ENCODE measurements at regions not wholly inside any gene's neighbourhood (a gene's known extent, or its start where the extent isn't known, plus 50 kb on each side); places are given as distances from the start of the nearest gene placed in this dataset.
"Not testable (repeated sequence)": the region's sequence is repeated elsewhere in the genome, so short reads cannot be mapped to it uniquely, and the experiment has no call there.

GRCh38 chr4:55256787-55257186, 89.3 kb upstream of the SRD5A3 start:
- ChIA-PET POLR2A (no interaction called here), CTCF (no interaction called here)
- Mint-ChIP-seq H3K4me3 (no peak overlapping the region), H3K27ac (no peak overlapping the region), H3K9me3 (no peaks in the 10 kb centered on the region), H3K36me3 (no peaks in the 10 kb centered on the region), H3K4me1 (ENCODE audit: low read depth) (no peaks in the 10 kb centered on the region), H3K27me3 (peaks cover 6% of the 10 kb centered on the region)
- DNase-seq, result no peak
- intact Hi-C loops (cut with micrococcal nuclease), result no loop called here

- Mint-ChIP-seq H3K27me3 (peaks cover 8% of the 10 kb centered on the region), H3K4me1 (ENCODE audit: low read depth) (no peaks in the 10 kb centered on the region), H3K4me3 (no peak overlapping the region), H3K27ac (no peak overlapping the region), H3K9me3 (no peaks in the 10 kb centered on the region), H3K36me3 (no peaks in the 10 kb centered on the region)
- CTCF ChIA-PET, result no interaction called here
- DNase-seq, result no peak
- intact Hi-C loops (cut with micrococcal nuclease), result no loop called here
- POLR2A ChIA-PET, result no interaction called here
Observed at GRCh38 chr4:55258152-55258865, 87.7 kb upstream of the SRD5A3 start.

GRCh38 chr4:55259294-55259693, 86.7 kb upstream of the SRD5A3 start:
- Mint-ChIP-seq H3K36me3 (no peaks in the 10 kb centered on the region), H3K27me3 (peaks cover 2% of the 10 kb centered on the region), H3K4me3 (no peak overlapping the region), H3K27ac (no peak overlapping the region), H3K9me3 (no peaks in the 10 kb centered on the region), H3K4me1 (ENCODE audit: low read depth) (no peaks in the 10 kb centered on the region)
- ChIA-PET CTCF (no interaction called here), POLR2A (no interaction called here)
- intact Hi-C loops (cut with micrococcal nuclease), result no loop called here
- no peak for DNase-seq

DNA sequence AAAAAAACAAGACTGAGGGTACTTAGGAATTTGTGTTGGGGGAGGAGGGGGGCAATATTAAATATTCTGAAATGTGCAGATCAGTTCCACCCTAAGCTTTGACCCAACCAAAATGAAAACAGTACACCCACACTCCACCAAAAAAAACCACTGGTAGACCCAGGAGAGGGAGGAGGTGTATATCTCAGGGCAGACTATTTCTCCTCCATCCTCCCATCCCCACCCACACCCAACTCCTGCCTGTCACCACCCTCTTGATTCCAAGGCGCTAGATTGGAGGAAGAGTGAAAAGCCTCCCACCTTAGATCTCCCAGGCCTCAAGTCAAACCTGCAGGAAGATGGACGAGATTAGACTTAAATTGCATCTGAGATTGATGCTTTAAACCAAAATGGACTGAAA, 76.6 kb upstream of the SRD5A3 start:
- CTCF ChIA-PET, result no interaction called here
- H3K9me3 Mint-ChIP-seq, result no peaks in the 10 kb centered on the region
- no peaks in the 10 kb centered on the region for H3K36me3 Mint-ChIP-seq

DNA sequence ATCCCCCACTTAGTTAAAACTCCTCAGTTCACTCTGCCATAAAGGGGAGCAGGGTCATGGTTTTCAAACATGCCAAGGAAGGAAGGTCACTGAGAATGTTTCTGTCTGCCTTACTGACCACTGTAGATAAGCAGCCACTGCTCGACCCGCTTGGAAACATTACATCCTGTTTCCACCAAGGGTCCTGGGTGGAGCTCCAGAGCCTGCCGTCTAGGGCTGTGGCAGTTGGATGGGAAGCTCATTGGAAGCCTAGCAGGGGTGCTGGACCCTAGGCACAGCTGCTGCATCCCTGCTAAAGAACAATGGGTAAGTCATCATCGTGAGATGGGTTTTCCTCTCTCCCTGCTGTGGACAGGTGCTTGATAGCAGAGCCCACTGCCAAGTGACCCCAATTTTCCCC, 76.0 kb upstream of the SRD5A3 start:
- Mint-ChIP-seq H3K4me1 (ENCODE audit: low read depth) (no peaks in the 10 kb centered on the region), H3K27me3 (peaks cover 18% of the 10 kb centered on the region), H3K4me3 (no peak overlapping the region), H3K9me3 (no peaks in the 10 kb centered on the region), H3K36me3 (no peaks in the 10 kb centered on the region), H3K27ac (no peak overlapping the region)
- POLR2A ChIA-PET, result no interaction called here
- CTCF ChIA-PET, result no interaction called here
- intact Hi-C loops (cut with micrococcal nuclease), result no loop called here
- DNase-seq, result no peak

More for the DNA sequence above, 76.6 kb upstream of the SRD5A3 start:
- no peaks in the 10 kb centered on the region for H3K4me1 Mint-ChIP-seq (ENCODE audit: low read depth)
- POLR2A ChIA-PET, result no interaction called here
- no peak for DNase-seq
- H3K27ac Mint-ChIP-seq, result no peak overlapping the region
- H3K27me3 Mint-ChIP-seq, result peaks cover 17% of the 10 kb centered on the region
- H3K4me3 Mint-ChIP-seq, result no peak overlapping the region
- intact Hi-C loops (cut with micrococcal nuclease), result no loop called here

GRCh38 chr4:55270481-55270880, 75.6 kb upstream of the SRD5A3 start:
- Mint-ChIP-seq H3K27me3 (peaks cover 18% of the 10 kb centered on the region), H3K4me3 (no peak overlapping the region), H3K4me1 (ENCODE audit: low read depth) (no peaks in the 10 kb centered on the region), H3K9me3 (no peaks in the 10 kb centered on the region), H3K27ac (no peak overlapping the region), H3K36me3 (no peaks in the 10 kb centered on the region)
- no peak for DNase-seq
- POLR2A ChIA-PET, result no interaction called here
- intact Hi-C loops (cut with micrococcal nuclease), result no loop called here
- CTCF ChIA-PET, result no interaction called here

GRCh38 chr4:55272102-55272501, 73.9 kb upstream of the SRD5A3 start:
- peaks cover 21% of the 10 kb centered on the region for H3K27me3 Mint-ChIP-seq
- DNase-seq, result no peak

DNA sequence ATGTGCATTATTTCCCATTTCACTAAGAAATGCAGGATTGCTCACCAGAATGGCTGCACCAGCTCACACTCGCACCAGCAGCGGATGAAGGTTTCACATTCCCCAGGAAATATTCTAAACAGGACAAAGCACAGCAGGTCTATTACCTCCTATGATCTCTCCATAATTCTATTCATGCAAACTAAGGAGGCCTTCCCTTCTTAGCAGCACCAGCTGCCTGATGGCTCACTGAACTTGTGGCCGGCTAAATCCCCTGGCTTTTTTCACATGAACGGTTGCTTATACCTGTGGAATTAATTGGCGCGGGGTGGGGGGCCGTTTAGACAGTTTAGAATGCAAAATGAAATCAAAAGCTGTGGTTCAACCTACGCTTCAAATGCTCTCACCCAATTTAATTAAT, 73.5 kb upstream of the SRD5A3 start:
- Mint-ChIP-seq H3K27ac (no peak overlapping the region), H3K36me3 (no peaks in the 10 kb centered on the region), H3K4me3 (no peak overlapping the region), H3K27me3 (peaks cover 20% of the 10 kb centered on the region), H3K9me3 (no peaks in the 10 kb centered on the region), H3K4me1 (ENCODE audit: low read depth) (no peaks in the 10 kb centered on the region)
- POLR2A ChIA-PET, result no interaction called here
- intact Hi-C loops (cut with micrococcal nuclease), result no loop called here
- CTCF ChIA-PET, result no interaction called here
- no peak for DNase-seq

More at GRCh38 chr4:55272102-55272501, 73.9 kb upstream of the SRD5A3 start:
- Mint-ChIP-seq H3K27ac (no peak overlapping the region), H3K4me3 (no peak overlapping the region), H3K4me1 (ENCODE audit: low read depth) (no peaks in the 10 kb centered on the region), H3K9me3 (no peaks in the 10 kb centered on the region), H3K36me3 (no peaks in the 10 kb centered on the region)
- CTCF ChIA-PET, result no interaction called here
- POLR2A ChIA-PET, result no interaction called here
- intact Hi-C loops (cut with micrococcal nuclease), result no loop called here

- intact Hi-C loops (cut with micrococcal nuclease), result no loop called here
- H3K9me3 Mint-ChIP-seq, result peaks cover 11% of the 10 kb centered on the region
- DNase-seq, result no peak
- no peak overlapping the region for H3K4me3 Mint-ChIP-seq
- no peak overlapping the region for H3K27ac Mint-ChIP-seq
- H3K27me3 Mint-ChIP-seq, result peaks cover 23% of the 10 kb centered on the region
- ChIA-PET POLR2A (no interaction called here), CTCF (no interaction called here)
- H3K4me1 Mint-ChIP-seq (ENCODE audit: low read depth), result no peaks in the 10 kb centered on the region
- no peaks in the 10 kb centered on the region for H3K36me3 Mint-ChIP-seq
Observed at GRCh38 chr4:55277011-55277410, 69.0 kb upstream of the SRD5A3 start.

DNA sequence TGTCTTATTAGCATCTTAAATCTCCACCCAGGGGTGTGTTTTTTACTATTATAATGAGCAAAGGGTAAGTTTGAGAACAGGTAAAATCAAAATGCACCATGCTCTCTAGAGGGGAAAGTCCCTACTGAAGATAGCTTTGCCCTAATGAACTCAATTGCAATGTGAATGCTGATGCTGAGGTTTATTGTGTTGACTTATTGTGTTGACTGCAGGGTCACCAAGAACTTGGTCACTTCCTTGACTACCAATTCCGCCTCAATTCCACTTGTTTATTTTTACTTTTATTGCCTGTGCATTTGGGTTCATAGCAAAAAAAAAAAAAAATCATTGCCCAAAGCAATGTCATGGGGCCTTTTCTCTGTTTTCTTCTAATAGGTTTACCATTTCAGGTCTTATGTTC, 67.7 kb upstream of the SRD5A3 start:
- H3K4me3 Mint-ChIP-seq, result no peak overlapping the region
- ChIA-PET CTCF (no interaction called here), POLR2A (no interaction called here)
- no peaks in the 10 kb centered on the region for H3K4me1 Mint-ChIP-seq (ENCODE audit: low read depth)
- no peak for DNase-seq
- H3K9me3 Mint-ChIP-seq, result peaks cover 11% of the 10 kb centered on the region
- intact Hi-C loops (cut with micrococcal nuclease), result no loop called here
- H3K36me3 Mint-ChIP-seq, result no peaks in the 10 kb centered on the region
- peaks cover 20% of the 10 kb centered on the region for H3K27me3 Mint-ChIP-seq
- H3K27ac Mint-ChIP-seq, result no peak overlapping the region

GRCh38 chr4:55280474-55280873, 65.6 kb upstream of the SRD5A3 start:
- POLR2A ChIA-PET; H3K36me3 Mint-ChIP-seq; CTCF ChIA-PET; H3K4me1 Mint-ChIP-seq (ENCODE audit: low read depth); H3K27ac Mint-ChIP-seq; DNase-seq; H3K4me3 Mint-ChIP-seq; intact Hi-C loops (cut with micrococcal nuclease): not testable (repeated sequence)
- Mint-ChIP-seq H3K9me3 (peaks cover 28% of the 10 kb centered on the region), H3K27me3 (peaks cover 12% of the 10 kb centered on the region)

DNA sequence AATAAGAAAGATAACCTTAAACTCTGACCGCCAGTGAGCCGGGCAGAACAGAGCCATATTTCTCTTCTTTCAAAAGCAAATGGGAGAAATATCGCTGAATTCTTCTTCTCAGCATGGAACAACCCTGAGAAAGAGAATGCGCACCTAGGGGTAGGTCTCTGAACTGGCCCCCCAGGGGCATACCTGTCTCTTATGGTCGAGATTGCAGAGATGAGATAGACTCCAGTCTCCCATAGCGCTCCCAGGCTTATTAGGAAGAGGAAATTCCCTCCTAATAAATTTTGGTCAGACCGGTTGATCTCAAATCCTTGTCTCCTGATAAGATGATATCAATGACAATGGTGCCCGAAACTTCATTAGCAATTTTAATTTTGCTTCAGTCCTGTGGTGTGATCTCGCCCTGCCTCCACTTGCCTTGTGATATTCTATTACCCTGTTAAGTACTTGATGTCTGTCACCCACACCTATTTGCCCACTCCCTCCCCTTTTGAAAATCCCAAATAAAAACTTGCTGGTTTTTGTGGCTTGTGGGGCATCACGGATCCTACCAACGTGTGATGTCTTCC, 64.8 kb upstream of the SRD5A3 start:
- H3K4me3 Mint-ChIP-seq; DNase-seq; CTCF ChIA-PET; POLR2A ChIA-PET; H3K27ac Mint-ChIP-seq; H3K4me1 Mint-ChIP-seq (ENCODE audit: low read depth); H3K36me3 Mint-ChIP-seq; intact Hi-C loops (cut with micrococcal nuclease): not testable (repeated sequence)
- H3K9me3 Mint-ChIP-seq, result peaks cover 29% of the 10 kb centered on the region
- peaks cover 12% of the 10 kb centered on the region for H3K27me3 Mint-ChIP-seq

GRCh38 chr4:55284331-55284730, 61.7 kb upstream of the SRD5A3 start:
- Mint-ChIP-seq H3K27ac (no peak overlapping the region), H3K36me3 (no peaks in the 10 kb centered on the region), H3K4me1 (ENCODE audit: low read depth) (no peaks in the 10 kb centered on the region), H3K4me3 (no peak overlapping the region), H3K27me3 (peaks cover 12% of the 10 kb centered on the region), H3K9me3 (peaks cover 29% of the 10 kb centered on the region)
- intact Hi-C loops (cut with micrococcal nuclease), result no loop called here
- DNase-seq, result no peak
- POLR2A ChIA-PET, result no interaction called here
- CTCF ChIA-PET, result no interaction called here
